ENCODE measurements at regions not wholly inside any gene's neighbourhood (a gene's known extent, or its start where the extent isn't known, plus 50 kb on each side); places are given as distances from the start of the nearest gene placed in this dataset.

GRCh38 chr1:88350648-88351047, 333.4 kb upstream of the PKN2 start:
- H3K4me1 Mint-ChIP-seq = no peaks in the 10 kb centered on the region
- H3K36me3 Mint-ChIP-seq (ENCODE audit: low read depth) = no peaks in the 10 kb centered on the region
- no peak for DNase-seq
- no peak for ATAC-seq
- no peaks in the 10 kb centered on the region for H3K27me3 Mint-ChIP-seq
- no peak overlapping the region for H3K4me3 Mint-ChIP-seq
- H3K9me3 Mint-ChIP-seq = no peaks in the 10 kb centered on the region
- H3K27ac Mint-ChIP-seq = no peak overlapping the region

GRCh38 chr1:88351960-88352359, 332.1 kb upstream of the PKN2 start:
- no peak for DNase-seq
- Mint-ChIP-seq H3K27ac (no peak overlapping the region), H3K9me3 (no peaks in the 10 kb centered on the region), H3K4me1 (no peaks in the 10 kb centered on the region), H3K27me3 (no peaks in the 10 kb centered on the region), H3K4me3 (no peak overlapping the region), H3K36me3 (ENCODE audit: low read depth) (no peaks in the 10 kb centered on the region)
- ATAC-seq = no peak

GRCh38 chr1:88354256-88354655, 329.8 kb upstream of the PKN2 start:
- Mint-ChIP-seq H3K4me1 (no peaks in the 10 kb centered on the region), H3K36me3 (ENCODE audit: low read depth) (no peaks in the 10 kb centered on the region), H3K9me3 (no peaks in the 10 kb centered on the region), H3K27me3 (no peaks in the 10 kb centered on the region), H3K27ac (no peak overlapping the region), H3K4me3 (no peak overlapping the region)
- no peak for ATAC-seq
- no peak for DNase-seq

GRCh38 chr1:88357729-88358128, 326.3 kb upstream of the PKN2 start:
- Mint-ChIP-seq H3K36me3 (ENCODE audit: low read depth) (no peaks in the 10 kb centered on the region), H3K4me1 (no peaks in the 10 kb centered on the region), H3K9me3 (no peaks in the 10 kb centered on the region), H3K4me3 (no peak overlapping the region), H3K27ac (no peak overlapping the region), H3K27me3 (no peaks in the 10 kb centered on the region)
- DNase-seq (no peak), ATAC-seq (no peak)

GRCh38 chr1:88371436-88372023, 312.5 kb upstream of the PKN2 start:
- no peak overlapping the region for H3K27ac Mint-ChIP-seq
- DNase-seq = no peak
- no peaks in the 10 kb centered on the region for H3K27me3 Mint-ChIP-seq
- H3K4me3 Mint-ChIP-seq = no peak overlapping the region
- H3K36me3 Mint-ChIP-seq (ENCODE audit: low read depth) = no peaks in the 10 kb centered on the region
- no peak for ATAC-seq
- no peaks in the 10 kb centered on the region for H3K9me3 Mint-ChIP-seq
- H3K4me1 Mint-ChIP-seq = no peaks in the 10 kb centered on the region

- no peak for DNase-seq
Measured at GRCh38 chr1:88375977-88376376, 308.1 kb upstream of the PKN2 start.

GRCh38 chr1:88376421-88376820, 307.7 kb upstream of the PKN2 start:
- H3K4me3 Mint-ChIP-seq = no peak overlapping the region
- H3K36me3 Mint-ChIP-seq (ENCODE audit: low read depth) = no peaks in the 10 kb centered on the region
- H3K4me1 Mint-ChIP-seq = no peaks in the 10 kb centered on the region
- peaks cover 2% of the 10 kb centered on the region for H3K27me3 Mint-ChIP-seq
- no peak overlapping the region for H3K27ac Mint-ChIP-seq
- no peak for ATAC-seq
- no peak for DNase-seq
- no peaks in the 10 kb centered on the region for H3K9me3 Mint-ChIP-seq

More at GRCh38 chr1:88375977-88376376, 308.1 kb upstream of the PKN2 start:
- no peak for ATAC-seq
- H3K9me3 Mint-ChIP-seq = no peaks in the 10 kb centered on the region
- H3K27ac Mint-ChIP-seq = no peak overlapping the region
- no peaks in the 10 kb centered on the region for H3K4me1 Mint-ChIP-seq
- H3K36me3 Mint-ChIP-seq (ENCODE audit: low read depth) = no peaks in the 10 kb centered on the region
- peaks cover 2% of the 10 kb centered on the region for H3K27me3 Mint-ChIP-seq
- H3K4me3 Mint-ChIP-seq = no peak overlapping the region

GRCh38 chr1:88378560-88378959, 305.5 kb upstream of the PKN2 start:
- DNase-seq (no peak), ATAC-seq (no peak)

GRCh38 chr1:88394958-88395357, 289.1 kb upstream of the PKN2 start:
- DNase-seq (no peak), ATAC-seq (no peak)
- H3K4me3 Mint-ChIP-seq = no peak overlapping the region
- no peaks in the 10 kb centered on the region for H3K36me3 Mint-ChIP-seq (ENCODE audit: low read depth)
- H3K27ac Mint-ChIP-seq = no peak overlapping the region
- H3K27me3 Mint-ChIP-seq = no peaks in the 10 kb centered on the region
- no peaks in the 10 kb centered on the region for H3K4me1 Mint-ChIP-seq
- no peaks in the 10 kb centered on the region for H3K9me3 Mint-ChIP-seq

More at GRCh38 chr1:88378560-88378959, 305.5 kb upstream of the PKN2 start:
- H3K27ac Mint-ChIP-seq = no peak overlapping the region
- no peaks in the 10 kb centered on the region for H3K9me3 Mint-ChIP-seq
- no peak overlapping the region for H3K4me3 Mint-ChIP-seq
- H3K27me3 Mint-ChIP-seq = peaks cover 2% of the 10 kb centered on the region
- H3K36me3 Mint-ChIP-seq (ENCODE audit: low read depth) = no peaks in the 10 kb centered on the region
- no peaks in the 10 kb centered on the region for H3K4me1 Mint-ChIP-seq

GRCh38 chr1:88398338-88398737, 285.7 kb upstream of the PKN2 start:
- Mint-ChIP-seq H3K4me3 (no peak overlapping the region), H3K4me1 (no peaks in the 10 kb centered on the region), H3K27me3 (no peaks in the 10 kb centered on the region), H3K9me3 (no peaks in the 10 kb centered on the region), H3K27ac (no peak overlapping the region), H3K36me3 (ENCODE audit: low read depth) (no peaks in the 10 kb centered on the region)
- DNase-seq (no peak), ATAC-seq (no peak)

- Mint-ChIP-seq H3K36me3 (ENCODE audit: low read depth) (no peaks in the 10 kb centered on the region), H3K9me3 (no peaks in the 10 kb centered on the region), H3K27ac (no peak overlapping the region), H3K4me1 (no peaks in the 10 kb centered on the region), H3K27me3 (no peaks in the 10 kb centered on the region), H3K4me3 (no peak overlapping the region)
- ATAC-seq (no peak), DNase-seq (no peak)
Measured at GRCh38 chr1:88399690-88400089, 284.4 kb upstream of the PKN2 start.

GRCh38 chr1:88401313-88401712, 282.8 kb upstream of the PKN2 start:
- Mint-ChIP-seq H3K36me3 (ENCODE audit: low read depth) (no peaks in the 10 kb centered on the region), H3K9me3 (no peaks in the 10 kb centered on the region), H3K4me3 (no peak overlapping the region), H3K27me3 (no peaks in the 10 kb centered on the region), H3K27ac (no peak overlapping the region), H3K4me1 (no peaks in the 10 kb centered on the region)
- DNase-seq = no peak
- ATAC-seq = no peak

- Mint-ChIP-seq H3K4me3 (no peak overlapping the region), H3K36me3 (ENCODE audit: low read depth) (no peaks in the 10 kb centered on the region), H3K9me3 (peaks cover 4% of the 10 kb centered on the region), H3K27ac (no peak overlapping the region), H3K27me3 (no peaks in the 10 kb centered on the region), H3K4me1 (no peaks in the 10 kb centered on the region)
- DNase-seq = no peak
- no peak for ATAC-seq
Measured at GRCh38 chr1:88404582-88404981, 279.5 kb upstream of the PKN2 start.

GRCh38 chr1:88407248-88407647, 276.8 kb upstream of the PKN2 start:
- DNase-seq (no peak), ATAC-seq (no peak)
- peaks cover 4% of the 10 kb centered on the region for H3K9me3 Mint-ChIP-seq
- H3K4me3 Mint-ChIP-seq = no peak overlapping the region
- H3K27me3 Mint-ChIP-seq = no peaks in the 10 kb centered on the region
- H3K4me1 Mint-ChIP-seq = no peaks in the 10 kb centered on the region
- no peak overlapping the region for H3K27ac Mint-ChIP-seq
- no peaks in the 10 kb centered on the region for H3K36me3 Mint-ChIP-seq (ENCODE audit: low read depth)

GRCh38 chr1:88421997-88422396, 262.1 kb upstream of the PKN2 start:
- Mint-ChIP-seq H3K4me3 (no peak overlapping the region), H3K4me1 (no peaks in the 10 kb centered on the region), H3K36me3 (ENCODE audit: low read depth) (no peaks in the 10 kb centered on the region), H3K9me3 (peaks cover 46% of the 10 kb centered on the region), H3K27ac (no peak overlapping the region), H3K27me3 (no peaks in the 10 kb centered on the region)
- ATAC-seq (no peak), DNase-seq (no peak)

GRCh38 chr1:88433556-88433955, 250.5 kb upstream of the PKN2 start:
- no peak for DNase-seq
- H3K27me3 Mint-ChIP-seq = no peaks in the 10 kb centered on the region

More at GRCh38 chr1:88433556-88433955, 250.5 kb upstream of the PKN2 start:
- no peak for ATAC-seq
- H3K36me3 Mint-ChIP-seq (ENCODE audit: low read depth) = no peaks in the 10 kb centered on the region
- peaks cover 34% of the 10 kb centered on the region for H3K9me3 Mint-ChIP-seq
- no peak overlapping the region for H3K4me3 Mint-ChIP-seq
- H3K27ac Mint-ChIP-seq = no peak overlapping the region
- no peaks in the 10 kb centered on the region for H3K4me1 Mint-ChIP-seq

Data from activated naive CD8-positive, alpha-beta T cell treated with anti-CD3 and anti-CD28 coated beads, Interleukin-2, amount 50 U/mL, for 24 hours (primary cell).